Transverse colon (tissue), 4 donors: ENCODE measurements at regions not wholly inside any gene's neighbourhood (a gene's known extent, or its start where the extent isn't known, plus 50 kb on each side); places are given as distances from the start of the nearest gene placed in this dataset.

Experiments
- DNase-seq: peaks from one replicate; pipeline ENCODE4 v3.0.0-alpha.2; 2019
- H3K27ac ChIP-seq, 4 donors: fragments of 200-600 bp; sonication (generic); 2 replicates each; pipeline ENCODE4 v1.5.1; 2016 to 2018; ENCODE audit warnings: inconsistent platforms in 4 of 4
- H3K27me3 ChIP-seq: fragments of 200-600 bp; sonication (generic); 2 replicates; pipeline ENCODE4 v1.5.1; 2017; ENCODE audit warnings: inconsistent platforms
- H3K36me3 ChIP-seq, 4 donors: fragments of 200-600 bp; sonication (generic); 2 replicates each; pipeline ENCODE4 v1.5.1; 2017 to 2019; ENCODE audit warnings: inconsistent platforms in 4 of 4
- H3K4me1 ChIP-seq, 4 donors: fragments of 200-600 bp; sonication (generic); 2 replicates each; pipeline ENCODE4 v1.5.1; 2017 to 2020; ENCODE audit warnings: inconsistent platforms in 4 of 4
- H3K4me3 ChIP-seq, 4 donors: fragments of 200-600 bp; sonication (generic); 1 replicate in 1 of 4; 2 replicates in 3 of 4; pipeline versions ENCODE4 v1.5.1 to v1.6.1; 2017 to 2019; ENCODE audit warnings: inconsistent platforms in 4 of 4
- H3K9me3 ChIP-seq, 2 donors: fragments of 200-600 bp; sonication (generic); 2 replicates each; pipeline ENCODE4 v1.5.1; 2017 to 2019; ENCODE audit warnings: inconsistent platforms in 2 of 2
- EP300 ChIP-seq: sonication (generic); formaldehyde crosslinking; IDR thresholded peaks from one replicate; pipeline ENCODE4 v1.6.1; 2017; ENCODE audit warnings: antibody characterized with exemption, low read depth
- POLR2A ChIP-seq: fragments of 450-650 bp; IDR thresholded peaks from one replicate; pipeline ENCODE4 v1.6.1; 2016; ENCODE audit warnings: antibody characterized with exemption, mild to moderate bottlenecking, moderate library complexity
- POLR2AphosphoS5 ChIP-seq, 3 donors: sonication (generic); formaldehyde crosslinking; IDR thresholded peaks; one replicate each; pipeline ENCODE4 v1.6.1; 2016; ENCODE audit warnings: antibody characterized with exemption in 3 of 3
- WGBS, 2 donors: methylation state at CpG; one replicate each; pipeline ENCODE4 v1.1.5; 2018; ENCODE audit warnings: low coverage in 1 of 2; 5-methylcytosine and 5-hydroxymethylcytosine counted together
- in situ Hi-C, 4 donors: fragments of 200-750 bp; cut with MboI; loops; one replicate each; pipeline versions ENCODE4 v1.15.0 to v1.15.1; 2017; ENCODE audit warnings: low sequenced_read_pairs in 3 of 4, low pct_ligation_motif_present in 1 of 4, low pct_unique_long_range_greater_than_20kb in 1 of 4
- intact Hi-C: fragments of 100-400 bp; cut with DNase I; formaldehyde crosslinking; loops from one replicate; pipeline ENCODE4 v1.15.1; 2023; ENCODE audit warnings: low total_unique reads
- TF ChIP-seq, protein P1 (sequence below), 5 experiments: fragments of 200-600 bp in 3 of 5; fragments of 450-650 bp in 2 of 5; sonication (generic) in 3 of 5; IDR thresholded peaks; 1 replicate in 2 of 5; 2 replicates in 3 of 5; pipeline ENCODE4 v1.5.1; 2016 to 2017; ENCODE audit warnings: antibody characterized with exemption in 5 of 5, inconsistent platforms in 3 of 5, mild to moderate bottlenecking in 2 of 5, moderate library complexity in 1 of 5

DNA sequence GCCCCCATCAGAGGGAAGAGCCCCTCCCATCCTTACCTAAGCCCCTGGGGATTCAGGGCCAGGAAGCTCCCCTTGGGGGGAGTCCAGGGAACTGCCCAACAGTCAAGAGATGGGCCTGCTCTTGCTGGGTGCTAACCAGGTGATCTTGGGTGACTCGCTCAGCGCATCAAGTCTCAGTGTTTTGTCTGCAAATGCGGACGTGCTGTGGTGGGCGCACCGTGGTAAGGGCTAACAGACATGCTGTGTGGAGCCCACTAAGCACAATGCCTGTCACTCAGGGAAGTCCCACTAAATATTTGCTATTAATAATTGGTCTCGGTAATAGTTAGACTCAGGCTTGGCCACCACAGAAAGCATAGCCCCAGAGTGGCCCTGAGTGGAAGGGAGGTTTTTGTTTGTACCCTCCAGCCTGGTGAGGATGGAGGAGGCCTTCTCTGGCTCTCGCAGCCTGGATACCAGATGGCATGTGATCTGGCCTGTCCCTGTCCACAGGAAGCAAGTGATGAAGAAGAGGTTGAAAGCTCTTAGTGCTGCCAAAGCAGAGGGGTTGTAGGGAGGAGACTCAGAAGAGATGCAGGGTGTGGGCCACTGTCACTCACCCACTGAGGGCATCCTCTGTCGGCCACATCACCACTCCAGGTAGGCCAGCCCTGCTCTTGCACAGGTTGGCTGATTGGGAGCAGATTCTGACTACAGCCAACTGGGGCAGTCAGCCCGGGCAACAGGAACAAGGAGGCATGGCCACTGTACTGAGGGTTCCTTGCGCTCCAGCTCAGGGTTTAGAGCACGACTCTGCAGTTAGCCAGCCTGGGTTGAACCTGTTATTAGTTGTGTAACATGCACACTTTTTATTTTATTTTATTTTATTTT, 69.8 kb upstream of the KSR1 start:
- intact Hi-C loops (no loop called here), in situ Hi-C loops (no loop called here)
- Histone ChIP-seq H3K36me3 (no peaks in the 10 kb centered on the region), H3K4me1 (peaks cover 0 to 6% (median 2%) of the 10 kb centered on the region in 4 donors), H3K4me3 (no peak overlapping the region), H3K9me3 (no peaks in the 10 kb centered on the region), H3K27me3 (no peaks in the 10 kb centered on the region), H3K27ac (no peak overlapping the region)
- WGBS, 2 donors, result 93% methylated on average over 12 of the region's 12 CpGs; no CpG with 5 or more reads in 1 of the 2 donors
- no peak for DNase-seq
- TF ChIP-seq POLR2A (no peak), POLR2AphosphoS5 (IDR thresholded peaks at IDR 0.05) (no peak), EP300 (no peak)
- TF ChIP-seq, protein P1, sequence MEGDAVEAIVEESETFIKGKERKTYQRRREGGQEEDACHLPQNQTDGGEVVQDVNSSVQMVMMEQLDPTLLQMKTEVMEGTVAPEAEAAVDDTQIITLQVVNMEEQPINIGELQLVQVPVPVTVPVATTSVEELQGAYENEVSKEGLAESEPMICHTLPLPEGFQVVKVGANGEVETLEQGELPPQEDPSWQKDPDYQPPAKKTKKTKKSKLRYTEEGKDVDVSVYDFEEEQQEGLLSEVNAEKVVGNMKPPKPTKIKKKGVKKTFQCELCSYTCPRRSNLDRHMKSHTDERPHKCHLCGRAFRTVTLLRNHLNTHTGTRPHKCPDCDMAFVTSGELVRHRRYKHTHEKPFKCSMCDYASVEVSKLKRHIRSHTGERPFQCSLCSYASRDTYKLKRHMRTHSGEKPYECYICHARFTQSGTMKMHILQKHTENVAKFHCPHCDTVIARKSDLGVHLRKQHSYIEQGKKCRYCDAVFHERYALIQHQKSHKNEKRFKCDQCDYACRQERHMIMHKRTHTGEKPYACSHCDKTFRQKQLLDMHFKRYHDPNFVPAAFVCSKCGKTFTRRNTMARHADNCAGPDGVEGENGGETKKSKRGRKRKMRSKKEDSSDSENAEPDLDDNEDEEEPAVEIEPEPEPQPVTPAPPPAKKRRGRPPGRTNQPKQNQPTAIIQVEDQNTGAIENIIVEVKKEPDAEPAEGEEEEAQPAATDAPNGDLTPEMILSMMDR (IDR thresholded peaks at IDR 0.05), result no peak

DNA sequence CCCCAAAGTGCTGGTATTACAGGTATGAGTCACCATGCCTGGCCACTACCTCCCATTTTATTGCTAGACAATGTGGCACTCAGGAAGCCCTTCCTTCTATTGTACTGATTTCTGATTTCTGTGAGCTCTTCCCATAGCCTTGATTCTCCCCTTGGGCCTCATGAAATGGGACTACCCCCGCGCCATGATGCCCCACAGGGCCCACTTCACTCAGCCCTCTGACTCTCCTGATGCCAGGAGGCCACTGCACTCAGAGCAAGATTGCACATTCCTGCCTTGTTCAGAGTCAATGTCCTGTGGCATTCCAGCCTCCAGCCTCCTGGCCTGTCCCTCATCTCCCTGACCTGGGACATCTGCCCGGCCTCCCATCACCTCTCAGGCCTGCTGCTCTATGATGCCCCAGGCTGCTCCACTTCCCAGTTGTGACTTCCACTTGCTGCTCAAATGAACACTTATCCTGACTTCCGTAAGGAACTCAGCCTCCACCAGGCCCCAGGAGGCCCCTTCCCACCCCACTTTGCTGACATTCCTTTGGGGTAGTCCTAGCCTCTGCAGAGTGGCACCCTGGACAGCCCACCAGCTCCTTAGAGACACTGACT, 66.6 kb upstream of the KSR1 start:
- Histone ChIP-seq H3K9me3 (no peaks in the 10 kb centered on the region), H3K27ac (no peak overlapping the region), H3K36me3 (no peaks in the 10 kb centered on the region), H3K4me1 (peaks cover 0 to under 1% (median 0%) of the 10 kb centered on the region in 4 donors), H3K27me3 (no peaks in the 10 kb centered on the region), H3K4me3 (no peak overlapping the region)
- 91% methylated on average over 4 of the region's 4 CpGs; no CpG with 5 or more reads in 1 of the 2 donors for WGBS, 2 donors
- DNase-seq, result no peak
- intact Hi-C loops, result no loop called here
- no peak for TF ChIP-seq POLR2A
- no peak for TF ChIP-seq EP300
- TF ChIP-seq, protein P1 (IDR thresholded peaks at IDR 0.05), result no peak
- in situ Hi-C loops, result no loop called here

DNA sequence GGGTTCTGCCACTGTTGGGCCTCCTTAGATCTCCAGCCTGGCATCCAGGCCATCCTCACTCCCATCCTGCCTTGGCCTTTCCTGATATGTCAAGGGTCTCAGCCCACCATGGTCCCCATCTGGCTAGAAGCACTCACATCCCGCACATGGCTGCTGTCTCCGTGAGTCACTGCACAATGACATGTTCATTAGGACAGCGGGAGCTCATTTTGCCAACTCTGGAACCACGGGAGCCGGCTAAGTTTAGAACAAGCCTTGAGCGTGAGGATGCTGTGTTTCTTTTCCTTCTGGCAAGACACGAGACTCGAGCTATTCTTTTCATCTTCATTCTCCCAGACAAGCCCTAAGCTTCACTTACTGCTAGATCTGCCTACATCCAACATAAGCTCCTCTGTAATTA, 65.7 kb upstream of the KSR1 start:
- intact Hi-C loops, result no loop called here
- DNase-seq, result no peak
- no peaks in the 10 kb centered on the region for H3K9me3 ChIP-seq
- in situ Hi-C loops, result no loop called here
- no peak overlapping the region for H3K4me3 ChIP-seq
- no peak overlapping the region for H3K27ac ChIP-seq
- no peaks in the 10 kb centered on the region for H3K4me1 ChIP-seq
- H3K27me3 ChIP-seq, result no peaks in the 10 kb centered on the region
- H3K36me3 ChIP-seq, result no peaks in the 10 kb centered on the region
- WGBS, 2 donors, result 88% methylated on average over 8 of the region's 8 CpGs; no CpG with 5 or more reads in 1 of the 2 donors
- TF ChIP-seq POLR2AphosphoS5 (IDR thresholded peaks at IDR 0.05), result no peak
- TF ChIP-seq, protein P1 (IDR thresholded peaks at IDR 0.05), result no peak
- no peak for TF ChIP-seq POLR2A
- no peak for TF ChIP-seq EP300

DNA sequence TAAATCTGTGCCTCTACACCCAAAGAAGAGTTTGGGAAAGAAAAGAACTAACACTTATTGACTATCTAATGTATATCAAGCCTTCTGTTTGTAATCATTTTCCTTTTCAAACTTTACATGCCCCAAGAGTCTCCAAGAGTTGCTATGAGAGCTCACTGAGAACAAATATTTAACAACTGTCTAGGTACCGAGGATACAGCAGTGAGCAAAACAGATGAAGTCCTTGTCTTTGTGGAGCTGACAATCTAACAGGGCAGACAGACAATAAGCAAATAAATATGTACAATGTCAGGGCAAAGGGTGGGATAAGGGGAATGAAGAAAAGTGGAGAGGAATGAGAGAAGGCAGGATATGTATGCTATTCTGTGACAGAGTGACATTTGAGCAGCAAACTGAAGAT, 64.8 kb upstream of the KSR1 start:
- 67 to 82% methylated on average over 1 of the region's 1 CpG for WGBS, 2 donors
- in situ Hi-C loops, result no loop called here

More for the DNA sequence above, 64.8 kb upstream of the KSR1 start:
- H3K9me3 ChIP-seq, result no peaks in the 10 kb centered on the region
- no peaks in the 10 kb centered on the region for H3K36me3 ChIP-seq
- H3K27me3 ChIP-seq, result no peaks in the 10 kb centered on the region
- no peak overlapping the region for H3K27ac ChIP-seq
- H3K4me3 ChIP-seq, result no peak overlapping the region
- no peaks in the 10 kb centered on the region for H3K4me1 ChIP-seq
- no peak for TF ChIP-seq EP300
- TF ChIP-seq POLR2AphosphoS5 (IDR thresholded peaks at IDR 0.05), result no peak
- TF ChIP-seq, protein P1 (IDR thresholded peaks at IDR 0.05), result no peak
- no peak for TF ChIP-seq POLR2A
- no peak for DNase-seq
- intact Hi-C loops, result no loop called here
